ENCODE measurements at regions not wholly inside any gene's neighbourhood (a gene's known extent, or its start where the extent isn't known, plus 50 kb on each side); places are given as distances from the start of the nearest gene placed in this dataset.

DNA sequence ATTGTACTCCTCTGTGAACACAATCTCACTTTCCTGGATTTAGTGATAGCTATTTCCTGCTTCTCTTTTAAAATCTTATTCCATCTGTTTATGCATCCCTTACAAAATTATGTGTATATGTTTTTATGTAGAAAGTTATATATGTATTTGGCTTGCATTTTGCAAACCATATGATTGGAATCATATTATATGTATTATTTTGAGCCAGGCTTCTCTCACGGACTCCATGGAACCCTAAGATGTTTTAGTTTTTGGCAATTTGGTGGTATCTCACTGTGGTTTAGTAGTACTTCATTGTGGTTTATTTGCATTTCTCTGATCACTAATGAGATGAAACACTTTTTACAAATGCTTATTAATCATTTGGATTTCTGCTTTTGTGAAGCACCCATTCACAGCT lies 507.3 kb upstream of the KIRREL3 start:
- FAIRE-seq (no peak), DNase-seq (ENCODE audit: extremely low spot score, insufficient read length, low read depth) (no peak)

DNA sequence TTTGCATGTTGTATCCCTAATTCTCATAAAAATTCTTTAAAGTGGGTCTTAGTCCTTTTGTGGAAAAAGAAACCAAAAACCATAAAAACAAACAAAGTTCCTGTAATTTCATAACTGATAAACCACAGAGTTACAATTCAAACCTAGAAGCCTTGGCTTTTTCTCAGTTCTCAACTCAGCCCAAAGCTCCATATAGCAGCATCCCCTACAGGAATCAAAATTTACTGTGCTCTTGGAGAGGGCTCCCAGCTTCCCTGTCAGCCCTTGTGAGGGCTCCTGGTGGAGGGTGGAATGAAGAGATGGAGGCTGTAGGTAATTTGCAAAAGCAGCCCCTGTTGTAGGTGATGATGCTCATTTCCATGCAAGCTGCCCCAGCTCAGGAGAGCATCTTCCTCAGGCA lies 506.1 kb upstream of the KIRREL3 start:
- DNase-seq (ENCODE audit: extremely low spot score, insufficient read length, low read depth) = no peak
- FAIRE-seq = no peak

DNA sequence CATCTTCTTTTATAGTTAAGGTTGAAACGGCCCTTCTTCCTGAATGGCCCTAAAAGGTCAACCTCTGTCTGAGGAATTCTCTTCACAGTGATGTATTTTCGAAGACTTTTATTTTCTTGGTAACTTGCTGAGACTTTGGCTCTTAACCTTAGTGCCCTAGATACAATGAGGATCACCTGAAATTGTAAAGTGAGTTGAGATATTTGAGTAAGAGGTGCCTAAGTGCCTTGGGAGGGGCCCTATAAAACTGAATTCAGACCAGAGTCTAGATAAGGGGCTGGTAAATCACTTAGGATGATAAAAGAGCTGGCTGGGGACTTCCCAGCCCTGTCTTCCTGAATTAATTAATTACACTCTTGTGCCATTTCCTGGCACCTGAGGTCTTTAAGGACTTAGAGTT lies 505.6 kb upstream of the KIRREL3 start:
- no peak for DNase-seq (ENCODE audit: extremely low spot score, insufficient read length, low read depth)
- FAIRE-seq = no peak

- no peak for DNase-seq (ENCODE audit: extremely low spot score, insufficient read length, low read depth)
- FAIRE-seq = no peak
Observed at GRCh38 chr11:127496165-127496564, 495.6 kb upstream of the KIRREL3 start.

DNA sequence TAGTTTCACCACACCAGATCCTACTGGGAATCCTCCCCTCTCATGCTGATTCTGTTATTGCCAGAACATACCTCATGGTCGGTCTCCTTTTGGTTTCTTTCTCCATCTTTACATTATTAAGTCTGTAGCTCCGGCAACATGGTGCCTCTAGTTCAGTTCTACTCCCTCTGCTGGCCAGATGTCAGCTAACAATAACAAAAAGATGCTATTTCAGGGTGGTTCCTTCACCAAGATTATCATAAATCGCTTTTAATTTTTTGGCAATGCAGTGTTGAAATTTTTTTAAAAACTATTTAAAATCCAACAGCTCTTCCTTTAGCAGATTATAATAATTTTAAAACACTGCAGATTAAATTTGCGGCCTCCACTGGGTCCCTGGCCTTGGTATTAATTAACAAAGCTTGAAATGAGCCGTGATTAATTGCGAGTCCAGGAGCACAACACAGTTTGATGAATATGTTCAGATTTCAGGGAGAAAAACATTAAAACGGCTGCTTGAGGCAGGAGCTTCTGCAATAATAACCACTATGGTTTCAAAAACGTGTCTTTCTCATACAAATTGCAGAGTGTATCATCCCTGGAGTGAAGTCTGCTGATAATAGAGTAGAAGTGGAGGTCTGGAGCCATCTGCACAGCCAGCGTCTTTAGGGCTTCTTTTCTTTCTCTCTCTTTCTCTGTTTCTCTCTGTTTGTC lies 492.9 kb upstream of the KIRREL3 start:
- peak; percentile 38 for FAIRE-seq

GRCh38 chr11:127492029-127492428 lies 491.5 kb upstream of the KIRREL3 start:
- FAIRE-seq = no peak
- no peak for DNase-seq (ENCODE audit: extremely low spot score, insufficient read length, low read depth)

More for the DNA sequence above, 492.9 kb upstream of the KIRREL3 start:
- DNase-seq (ENCODE audit: extremely low spot score, insufficient read length, low read depth) = no peak

DNA sequence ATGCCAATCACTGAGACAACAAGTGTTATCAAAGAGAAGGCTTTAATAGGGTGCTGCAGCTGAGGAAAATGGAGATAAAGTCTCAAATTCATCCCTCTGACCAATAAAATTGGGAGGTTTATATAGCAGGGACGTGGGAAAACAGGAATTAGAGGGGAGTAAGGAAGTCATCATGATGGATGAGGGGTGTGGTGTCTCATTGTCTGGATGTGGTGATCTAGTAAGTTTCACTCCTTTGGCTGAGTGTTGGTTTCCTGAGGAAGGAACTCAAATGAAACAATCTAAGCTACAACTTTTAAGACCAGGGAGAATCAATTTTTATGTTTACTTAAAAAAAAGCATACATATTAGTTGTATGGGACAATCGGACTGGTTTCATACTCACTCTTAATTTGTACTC lies 491.0 kb upstream of the KIRREL3 start:
- DNase-seq (ENCODE audit: extremely low spot score, insufficient read length, low read depth) (no peak), FAIRE-seq (no peak)

- FAIRE-seq (no peak), DNase-seq (ENCODE audit: extremely low spot score, insufficient read length, low read depth) (no peak)
Observed at GRCh38 chr11:127490896-127491295, 490.3 kb upstream of the KIRREL3 start.

- DNase-seq (ENCODE audit: extremely low spot score, insufficient read length, low read depth) = no peak
- FAIRE-seq = no peak
Observed at GRCh38 chr11:127485541-127485940, 485.0 kb upstream of the KIRREL3 start.

DNA sequence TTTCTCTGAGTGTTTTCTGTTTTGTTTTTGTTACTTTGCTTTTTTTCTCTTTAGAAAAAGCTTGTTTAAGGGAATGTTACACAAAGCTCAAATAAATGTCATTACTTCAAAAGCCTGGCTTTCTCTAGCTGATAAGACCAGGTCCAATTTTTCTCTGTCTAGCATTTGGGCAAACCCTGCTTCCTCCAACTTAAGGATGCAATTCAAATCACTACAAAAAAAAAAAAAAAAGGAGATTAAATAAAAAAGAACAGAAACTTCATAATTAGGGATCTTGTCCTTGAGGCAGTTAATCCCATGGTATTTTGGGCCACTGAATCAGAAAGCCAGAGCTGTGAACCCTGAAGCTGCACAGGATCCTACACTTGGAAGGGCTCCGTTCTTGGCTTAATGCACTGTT lies 480.8 kb upstream of the KIRREL3 start:
- no peak for FAIRE-seq
- no peak for DNase-seq (ENCODE audit: extremely low spot score, insufficient read length, low read depth)

DNA sequence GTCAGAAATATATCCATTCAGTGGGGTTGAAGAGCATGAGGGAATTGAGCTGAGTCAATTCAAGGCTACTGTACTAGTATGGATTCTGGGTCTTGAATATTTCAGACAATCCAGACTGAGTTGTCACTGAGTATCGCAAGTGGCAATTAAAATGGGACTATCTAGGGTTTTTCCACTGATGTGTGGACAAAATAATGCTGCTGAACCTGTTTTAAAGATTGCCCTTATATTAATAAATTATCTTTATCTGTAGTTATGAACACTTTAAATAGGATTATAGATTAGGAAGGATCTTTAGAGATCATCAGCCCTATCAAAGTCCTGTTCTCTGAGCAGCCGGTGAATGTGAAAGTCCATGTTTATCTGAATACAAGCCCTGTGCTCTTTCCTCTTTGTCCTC lies 478.3 kb upstream of the KIRREL3 start:
- FAIRE-seq = no peak
- no peak for DNase-seq (ENCODE audit: extremely low spot score, insufficient read length, low read depth)

DNA sequence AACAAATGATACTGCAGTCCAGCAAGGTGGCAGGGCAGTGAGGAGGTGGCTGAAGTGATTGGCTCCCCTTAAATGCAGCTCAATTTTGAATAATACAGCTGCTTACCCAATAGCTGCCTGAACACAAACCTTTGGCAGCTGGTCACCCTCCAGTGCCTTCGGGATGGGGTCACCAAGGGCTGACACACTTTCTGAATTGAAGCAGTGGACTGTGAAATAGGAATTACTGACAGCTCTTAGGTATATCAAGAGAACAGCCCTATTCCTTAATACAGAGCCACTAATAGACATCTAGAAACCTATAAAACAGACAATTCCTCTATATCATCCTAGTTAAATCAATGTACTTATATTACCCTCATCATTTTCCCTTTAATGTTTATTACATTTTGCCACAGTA lies 474.2 kb upstream of the KIRREL3 start:
- DNase-seq (ENCODE audit: extremely low spot score, insufficient read length, low read depth) = no peak
- FAIRE-seq = no peak

DNA sequence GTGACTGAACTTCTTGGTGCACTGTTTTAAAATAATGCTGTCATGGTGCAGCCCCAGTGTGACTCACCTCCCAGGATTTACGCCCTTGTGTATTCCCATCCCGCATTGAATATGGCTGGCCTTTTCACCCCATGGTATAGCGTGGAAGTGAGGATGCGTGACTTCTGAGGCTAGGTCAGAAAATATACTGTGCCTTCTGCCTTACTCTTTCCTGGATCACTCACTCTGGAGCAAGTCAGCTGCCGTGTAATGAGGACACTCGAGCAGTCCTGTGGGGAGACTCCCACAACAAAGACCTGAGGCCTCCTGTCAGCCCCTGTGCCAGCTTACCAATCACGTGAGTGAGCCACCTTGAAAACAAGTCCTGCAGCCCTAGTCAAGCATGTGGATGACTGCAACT lies 471.9 kb upstream of the KIRREL3 start:
- FAIRE-seq (no peak), DNase-seq (ENCODE audit: extremely low spot score, insufficient read length, low read depth) (no peak)

DNA sequence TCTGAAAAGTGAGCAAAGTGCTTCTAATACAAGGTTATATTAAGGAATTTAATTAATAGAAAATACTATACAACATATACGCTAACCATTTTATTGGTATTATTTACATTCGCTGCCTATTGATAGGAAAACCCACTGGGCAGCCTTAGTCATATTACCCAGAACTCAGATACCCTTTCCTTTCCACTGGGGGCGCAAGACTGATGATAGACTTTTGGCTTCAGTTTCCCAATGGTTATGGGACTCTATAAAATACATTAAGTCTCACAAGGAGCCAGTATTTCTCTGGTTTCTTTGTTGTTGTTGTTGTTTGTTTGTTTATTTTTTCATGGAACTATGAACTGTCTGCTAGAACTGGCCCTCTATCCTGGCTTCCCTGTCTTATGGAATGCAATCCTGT lies 471.1 kb upstream of the KIRREL3 start:
- FAIRE-seq (no peak), DNase-seq (ENCODE audit: extremely low spot score, insufficient read length, low read depth) (no peak)

DNA sequence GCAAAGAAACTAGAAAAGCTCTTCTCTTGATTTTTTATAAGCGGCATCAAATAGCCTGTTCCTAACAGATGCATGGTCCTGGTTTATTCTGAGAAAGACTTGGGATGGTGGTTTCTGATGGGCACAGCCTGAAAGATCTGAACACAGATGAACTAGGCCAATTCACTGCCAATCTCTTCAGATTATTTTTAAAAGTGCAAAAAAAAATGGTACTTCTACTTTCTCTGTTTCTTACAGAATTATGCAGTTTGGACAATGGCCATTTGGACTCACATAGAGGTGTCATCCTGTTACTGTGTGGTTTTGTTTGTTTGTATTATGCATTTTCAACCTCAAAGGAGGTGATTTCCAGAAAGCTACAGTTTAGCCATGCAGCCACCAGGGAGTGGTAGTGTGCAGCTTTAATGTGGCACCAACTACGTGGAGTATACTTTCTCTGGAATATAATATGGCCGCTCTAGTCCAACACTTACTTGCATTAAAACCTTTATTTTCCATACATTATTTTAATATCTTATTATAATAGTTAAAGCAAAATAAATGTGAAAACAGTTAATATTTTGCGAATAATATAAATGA lies 469.8 kb upstream of the KIRREL3 start:
- DNase-seq (ENCODE audit: extremely low spot score, insufficient read length, low read depth) (no peak), FAIRE-seq (no peak)

DNA sequence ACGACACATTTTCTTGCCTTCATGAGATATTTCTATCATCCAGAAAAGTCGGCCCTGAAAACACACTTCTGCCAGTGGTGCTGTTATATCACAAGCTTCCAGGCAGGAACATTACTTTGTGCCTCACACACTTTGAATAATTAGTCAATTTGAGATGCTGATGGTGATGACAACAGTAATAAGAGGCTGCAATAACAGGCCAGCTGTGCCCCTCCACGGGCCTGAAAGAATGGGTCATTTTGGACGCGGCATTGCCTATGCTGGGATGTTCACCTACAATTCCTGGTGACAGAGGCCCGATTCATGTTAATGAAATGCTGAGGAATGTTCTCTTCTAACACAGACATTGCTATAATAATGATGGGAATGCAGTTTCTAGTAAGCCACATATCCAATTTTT lies 463.8 kb upstream of the KIRREL3 start:
- no peak for FAIRE-seq
- DNase-seq (ENCODE audit: extremely low spot score, insufficient read length, low read depth) = no peak

GRCh38 chr11:127462065-127462344 lies 461.4 kb upstream of the KIRREL3 start:
- DNase-seq (ENCODE audit: extremely low spot score, insufficient read length, low read depth) = no peak
- no peak for FAIRE-seq

DNA sequence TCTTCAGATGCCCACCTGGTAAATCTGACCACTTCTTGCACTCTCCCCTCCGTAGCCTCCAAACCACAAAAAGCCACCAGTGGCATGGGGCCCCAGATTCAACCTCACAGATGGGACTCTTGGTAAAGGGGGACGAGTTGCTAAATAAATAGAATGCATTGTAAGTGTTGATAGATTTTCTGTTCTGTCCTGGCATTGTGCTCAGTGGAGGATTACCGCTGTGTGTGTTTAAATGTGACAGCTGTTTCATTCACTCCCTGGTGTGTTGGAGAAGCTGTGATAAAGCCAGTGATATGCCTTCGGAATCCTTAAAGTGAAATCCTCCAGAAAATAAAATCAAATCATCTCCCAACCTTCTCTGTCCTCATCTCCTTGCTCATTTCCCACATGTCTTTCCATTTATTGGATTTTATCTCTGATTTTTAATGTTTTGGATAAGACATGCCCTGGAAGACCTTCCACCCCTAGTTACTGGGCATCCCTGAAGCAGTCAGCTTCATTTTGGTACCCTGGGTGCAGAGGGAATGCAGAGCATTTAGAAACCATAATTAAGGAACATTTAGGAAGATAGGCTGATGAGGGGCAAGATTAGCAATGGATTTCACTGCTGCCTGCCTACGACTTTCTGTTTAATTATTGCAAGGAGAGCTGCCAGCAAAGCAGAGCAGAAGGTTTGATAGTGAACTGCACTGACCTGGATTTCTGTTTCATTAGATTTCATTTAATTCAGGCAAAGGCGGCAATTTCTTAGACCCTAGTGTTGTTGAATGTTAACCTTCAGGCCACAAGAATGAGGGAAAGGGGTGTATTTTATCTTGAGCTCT lies 460.9 kb upstream of the KIRREL3 start:
- FAIRE-seq (no peak), DNase-seq (ENCODE audit: extremely low spot score, insufficient read length, low read depth) (no peak)

GRCh38 chr11:127458561-127458960 lies 458.0 kb upstream of the KIRREL3 start:
- FAIRE-seq = no peak
- DNase-seq (ENCODE audit: extremely low spot score, insufficient read length, low read depth) = no peak

GRCh38 chr11:127454856-127455255 lies 454.3 kb upstream of the KIRREL3 start:
- FAIRE-seq = no peak

DNA sequence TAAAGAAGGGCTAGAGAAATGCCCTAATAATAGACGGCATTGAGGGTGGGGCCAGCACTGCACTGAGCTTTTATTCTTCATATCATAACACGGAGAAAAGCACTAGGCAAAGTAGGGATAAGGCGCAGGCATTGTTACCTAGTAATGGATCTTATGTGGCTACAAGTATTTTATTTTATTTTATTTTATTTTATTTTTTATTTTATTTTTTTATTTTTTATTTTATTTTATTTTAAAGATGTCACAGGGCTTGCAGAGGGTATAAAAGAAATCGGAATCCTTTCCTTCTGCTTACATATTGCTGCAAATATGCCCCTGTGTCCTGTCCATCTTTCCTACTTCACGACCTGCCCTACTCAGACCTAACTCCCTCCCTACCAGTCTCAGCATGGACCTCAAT lies 452.0 kb upstream of the KIRREL3 start:
- DNase-seq (ENCODE audit: extremely low spot score, insufficient read length, low read depth) (no peak), FAIRE-seq (no peak)

More at GRCh38 chr11:127454856-127455255, 454.3 kb upstream of the KIRREL3 start:
- no peak for DNase-seq (ENCODE audit: extremely low spot score, insufficient read length, low read depth)

- DNase-seq (ENCODE audit: extremely low spot score, insufficient read length, low read depth) (no peak), FAIRE-seq (no peak)
Observed at GRCh38 chr11:127451861-127452260, 451.3 kb upstream of the KIRREL3 start.

Measured in GM18507 (cell line).